ENCODE measurements at regions not wholly inside any gene's neighbourhood (a gene's known extent, or its start where the extent isn't known, plus 50 kb on each side); places are given as distances from the start of the nearest gene placed in this dataset.
A peak's percentile ranks its signal among the peaks of the same experiment; 100 is the strongest.

- DNase-seq (ENCODE audit: low spot score), result no peak
Observed at GRCh38 chr2:67871686-67872412, 191.0 kb downstream of the C1D start.

- DNase-seq (ENCODE audit: low spot score), result no peak
Observed at GRCh38 chr2:67872481-67872880, 190.3 kb downstream of the C1D start.

GRCh38 chr2:67873916-67874315 is 188.9 kb downstream of the C1D start:
- no peak for DNase-seq (ENCODE audit: low spot score)

DNA sequence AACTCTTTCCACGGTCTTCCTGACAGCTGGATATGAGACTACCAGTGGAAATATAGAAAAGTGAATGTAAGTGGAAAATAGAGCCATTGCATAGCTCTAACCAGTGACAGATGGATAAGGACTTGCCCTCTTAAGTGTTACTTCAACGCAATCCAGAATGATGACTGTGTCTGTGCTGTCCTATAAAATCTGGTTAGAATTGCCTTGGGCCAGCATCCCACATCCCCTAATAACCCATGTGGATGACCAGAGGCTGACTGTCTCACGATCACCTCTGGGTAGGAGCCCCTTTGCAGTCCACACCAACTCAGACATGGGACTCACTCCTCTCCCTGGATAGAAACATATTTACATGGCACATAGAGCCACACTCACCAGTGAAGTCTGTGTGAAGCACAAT is 186.6 kb downstream of the C1D start:
- peak; percentile 16 for DNase-seq (ENCODE audit: low spot score)

DNA sequence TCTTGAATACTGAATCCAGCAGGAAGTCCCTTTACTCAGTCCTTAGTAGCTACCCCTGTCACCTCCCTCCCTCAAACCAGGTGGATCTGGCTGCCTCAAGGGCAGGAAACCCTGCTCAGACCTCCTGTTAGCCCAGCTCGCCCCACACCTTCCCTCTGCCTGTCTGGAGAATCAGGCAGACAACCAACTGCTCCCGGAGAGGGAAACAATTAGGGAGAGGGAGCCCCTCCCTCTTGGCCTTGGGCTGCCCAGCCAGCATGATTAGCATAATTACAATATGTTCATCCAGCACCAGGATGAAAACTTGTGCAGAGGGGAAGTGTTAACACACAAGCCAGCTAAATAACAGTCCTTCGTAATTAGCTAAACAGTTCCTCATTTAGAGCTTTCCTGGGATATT is 185.5 kb downstream of the C1D start:
- DNase-seq (ENCODE audit: low spot score), result no peak

GRCh38 chr2:67878743-67879142 is 184.1 kb downstream of the C1D start:
- DNase-seq (ENCODE audit: low spot score), result no peak

GRCh38 chr2:67879586-67880290 is 183.1 kb downstream of the C1D start:
- no peak for DNase-seq (ENCODE audit: low spot score)

- no peak for DNase-seq (ENCODE audit: low spot score)
Observed at GRCh38 chr2:67880291-67880761, 182.5 kb downstream of the C1D start.

GRCh38 chr2:67881816-67882215 is 181.0 kb downstream of the C1D start:
- DNase-seq (ENCODE audit: low spot score), result no peak

DNA sequence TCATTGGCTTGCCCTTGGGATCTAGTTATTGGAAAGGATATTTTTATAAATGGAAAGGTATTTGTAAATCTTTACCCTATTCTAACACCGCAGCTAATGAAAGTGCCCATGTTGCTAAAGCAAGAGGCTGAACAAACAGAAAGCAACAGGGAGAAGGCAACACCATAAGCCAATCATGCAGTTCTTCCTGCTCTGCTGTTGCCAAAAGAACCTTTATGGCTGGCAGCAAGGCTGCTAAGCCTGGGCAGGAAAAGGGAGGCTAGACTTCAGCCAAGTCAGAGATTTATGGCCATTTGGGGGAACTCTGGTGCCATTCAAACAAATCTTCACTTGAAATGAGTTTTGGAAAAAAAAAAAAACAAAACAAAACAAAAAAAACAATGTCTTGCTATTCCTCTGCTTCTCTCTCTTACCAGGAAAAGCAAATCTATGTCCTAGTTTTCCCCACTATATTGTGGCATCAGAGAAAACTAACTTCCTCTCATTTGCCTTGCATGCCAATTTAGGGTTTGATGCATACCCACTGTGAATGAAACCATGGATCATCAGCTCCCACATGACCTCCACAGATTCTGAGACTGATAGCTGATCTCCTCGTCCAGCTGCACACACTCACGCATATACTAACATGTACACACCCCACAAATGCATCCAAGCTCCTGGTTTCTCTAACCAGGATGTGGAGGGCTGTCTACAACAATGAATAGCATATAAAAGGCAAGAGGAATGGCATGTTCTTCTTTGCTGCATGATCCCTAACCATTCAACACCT is 179.3 kb downstream of the C1D start:
- no peak for DNase-seq (ENCODE audit: low spot score)

GRCh38 chr2:67888351-67889005 is 174.3 kb downstream of the C1D start:
- DNase-seq (ENCODE audit: low spot score), result no peak

- DNase-seq (ENCODE audit: low spot score), result no peak
Observed at GRCh38 chr2:67889056-67889455, 173.7 kb downstream of the C1D start.

DNA sequence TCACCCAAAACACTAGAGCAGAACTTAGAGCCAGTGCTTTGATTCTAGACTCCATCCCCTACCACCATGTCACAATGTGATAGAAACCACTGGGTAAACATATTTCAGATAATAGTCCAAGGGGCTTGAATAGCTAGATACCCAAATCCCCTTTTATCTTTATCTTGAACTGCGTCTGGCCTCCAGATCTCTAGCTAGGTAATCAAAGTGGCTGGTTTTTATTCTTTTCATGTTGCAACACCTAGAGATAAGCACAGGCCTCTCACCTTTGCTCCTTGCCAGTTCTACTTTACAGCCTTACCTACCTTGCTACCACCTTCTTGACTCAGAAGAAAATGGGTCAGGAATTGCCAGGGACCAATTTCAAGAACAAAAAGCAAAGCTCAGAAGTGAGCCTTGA is 171.2 kb downstream of the C1D start:
- DNase-seq (ENCODE audit: low spot score), result no peak

- DNase-seq (ENCODE audit: low spot score), result no peak
Observed at GRCh38 chr2:67892339-67892846, 170.4 kb downstream of the C1D start.

GRCh38 chr2:67895227-67895941 is 167.4 kb downstream of the C1D start:
- no peak for DNase-seq (ENCODE audit: low spot score)

- DNase-seq (ENCODE audit: low spot score), result no peak
Observed at GRCh38 chr2:67896076-67896475, 166.7 kb downstream of the C1D start.

- DNase-seq (ENCODE audit: low spot score), result no peak
Observed at GRCh38 chr2:67896476-67896875, 166.3 kb downstream of the C1D start.

DNA sequence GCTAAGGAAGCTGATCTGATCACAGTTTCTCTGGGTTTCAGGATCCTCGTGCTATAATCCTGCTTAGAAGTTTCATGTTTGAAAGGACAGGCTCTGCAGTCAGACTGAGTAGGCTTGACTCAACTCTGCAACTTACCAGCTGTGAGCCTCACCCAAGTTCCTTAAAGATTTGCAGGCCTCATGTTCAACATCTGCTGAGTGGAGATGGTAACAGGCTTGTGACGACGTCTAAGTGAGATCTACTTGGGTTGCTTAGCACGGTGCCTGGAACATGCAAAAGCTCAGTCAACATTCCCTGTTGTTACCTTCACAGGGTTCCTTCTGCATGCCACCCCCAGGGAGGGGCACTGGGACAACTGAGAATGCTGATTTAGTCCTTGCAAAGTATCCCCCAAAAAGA is 164.2 kb downstream of the C1D start:
- DNase-seq (ENCODE audit: low spot score), result no peak

GRCh38 chr2:67899187-67899586 is 163.6 kb downstream of the C1D start:
- no peak for DNase-seq (ENCODE audit: low spot score)

DNA sequence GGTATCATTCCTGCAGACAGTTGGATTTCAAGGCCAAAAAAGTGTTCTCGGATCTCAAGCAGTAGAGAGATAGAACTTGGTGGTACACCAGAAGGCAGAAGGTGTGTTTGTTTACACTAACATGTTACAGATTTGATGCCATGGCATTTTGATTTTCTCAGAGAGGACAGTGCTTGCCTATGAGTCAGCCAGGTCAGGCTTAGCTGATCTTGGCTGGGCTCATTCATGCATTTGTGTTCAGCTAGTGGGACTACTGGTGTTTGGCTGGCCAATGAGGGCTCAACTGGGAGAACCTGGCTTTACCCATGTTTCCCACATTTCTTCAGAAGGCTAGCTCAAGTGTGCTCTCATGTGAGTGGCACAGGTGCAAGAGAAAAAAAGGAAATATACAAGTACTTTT is 162.0 kb downstream of the C1D start:
- no peak for DNase-seq (ENCODE audit: low spot score)

- no peak for DNase-seq (ENCODE audit: low spot score)
Observed at GRCh38 chr2:67904566-67904965, 158.2 kb downstream of the C1D start.

DNA sequence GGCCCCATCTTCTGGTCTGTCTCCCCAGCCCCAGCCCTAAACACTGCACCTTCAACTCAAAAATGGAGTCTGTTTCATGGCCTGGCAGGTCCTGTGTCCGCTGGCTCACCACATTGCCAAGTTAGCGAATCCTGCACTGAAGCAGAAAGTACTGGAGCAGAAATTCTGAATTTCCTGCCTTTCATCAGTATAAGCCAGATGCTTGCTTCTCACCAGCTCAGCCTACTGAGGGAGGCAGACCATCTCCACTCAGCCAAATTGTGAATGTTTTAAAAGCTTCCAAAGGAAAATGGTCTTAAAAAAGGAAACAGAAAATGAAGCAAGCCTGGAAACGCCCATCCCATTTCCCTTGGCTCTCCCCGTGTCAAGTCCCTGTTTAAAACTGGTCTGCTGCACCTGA is 157.8 kb downstream of the C1D start:
- no peak for DNase-seq (ENCODE audit: low spot score)
